HG03469 (cell line): ENCODE measurements at regions not wholly inside any gene's neighbourhood (a gene's known extent, or its start where the extent isn't known, plus 50 kb on each side); places are given as distances from the start of the nearest gene placed in this dataset.

Experiments
- ATAC-seq: cut with Tn5 transposase; IDR thresholded peaks from one replicate; pipeline ENCODE4 v1.9.1; 2021; ENCODE audit warnings: mild to moderate bottlenecking, moderate library complexity, moderate number of reproducible peaks; ENCODE audit not compliant: unreplicated experiment

GRCh38 chr12:21993438-21993981 is 52.3 kb upstream of the ABCC9 start:
- ATAC-seq, result no peak

- ATAC-seq, result peak; percentile 48
These were observed 51.6 kb upstream of the ABCC9 start for GRCh38 chr12:21992823-21993222.

- no peak for ATAC-seq
These were observed 50.3 kb upstream of the ABCC9 start for GRCh38 chr12:21991526-21991925.
